ENCODE measurements at regions not wholly inside any gene's neighbourhood (a gene's known extent, or its start where the extent isn't known, plus 50 kb on each side); places are given as distances from the start of the nearest gene placed in this dataset.
"Not testable (repeated sequence)": the region's sequence is repeated elsewhere in the genome, so short reads cannot be mapped to it uniquely, and the experiment has no call there.

DNA sequence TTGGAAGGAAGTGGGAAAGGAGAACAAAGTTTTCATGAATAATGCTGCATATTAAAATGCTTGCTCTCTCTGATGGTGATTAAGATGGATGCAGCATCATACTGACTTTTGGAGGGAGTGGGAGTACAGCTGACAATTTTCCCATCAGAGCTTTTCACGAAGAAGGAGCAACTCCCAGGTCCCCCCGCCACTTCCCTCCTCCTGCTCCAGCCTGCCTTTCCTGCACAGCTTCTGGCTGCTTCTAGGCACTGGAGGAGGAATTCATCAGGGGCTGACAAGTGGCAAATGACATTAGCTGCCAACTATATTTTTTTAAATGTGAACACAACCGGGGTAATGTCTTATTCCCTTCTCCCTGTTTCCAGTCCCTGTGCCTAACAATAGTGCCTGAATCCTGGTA is 477.9 kb downstream of the SHISA9 start:
- TF ChIP-seq POLR2AphosphoS5 (IDR thresholded peaks at IDR 0.05): no peak
- TF ChIP-seq, protein P1, sequence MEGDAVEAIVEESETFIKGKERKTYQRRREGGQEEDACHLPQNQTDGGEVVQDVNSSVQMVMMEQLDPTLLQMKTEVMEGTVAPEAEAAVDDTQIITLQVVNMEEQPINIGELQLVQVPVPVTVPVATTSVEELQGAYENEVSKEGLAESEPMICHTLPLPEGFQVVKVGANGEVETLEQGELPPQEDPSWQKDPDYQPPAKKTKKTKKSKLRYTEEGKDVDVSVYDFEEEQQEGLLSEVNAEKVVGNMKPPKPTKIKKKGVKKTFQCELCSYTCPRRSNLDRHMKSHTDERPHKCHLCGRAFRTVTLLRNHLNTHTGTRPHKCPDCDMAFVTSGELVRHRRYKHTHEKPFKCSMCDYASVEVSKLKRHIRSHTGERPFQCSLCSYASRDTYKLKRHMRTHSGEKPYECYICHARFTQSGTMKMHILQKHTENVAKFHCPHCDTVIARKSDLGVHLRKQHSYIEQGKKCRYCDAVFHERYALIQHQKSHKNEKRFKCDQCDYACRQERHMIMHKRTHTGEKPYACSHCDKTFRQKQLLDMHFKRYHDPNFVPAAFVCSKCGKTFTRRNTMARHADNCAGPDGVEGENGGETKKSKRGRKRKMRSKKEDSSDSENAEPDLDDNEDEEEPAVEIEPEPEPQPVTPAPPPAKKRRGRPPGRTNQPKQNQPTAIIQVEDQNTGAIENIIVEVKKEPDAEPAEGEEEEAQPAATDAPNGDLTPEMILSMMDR (IDR thresholded peaks at IDR 0.05): no peak
- no peak for TF ChIP-seq POLR2A (IDR thresholded peaks at IDR 0.05)
- intact Hi-C loops (cut with DNase I; ENCODE audit: low total_unique reads): no loop called here
- H3K4me3 ChIP-seq: no peak overlapping the region

DNA sequence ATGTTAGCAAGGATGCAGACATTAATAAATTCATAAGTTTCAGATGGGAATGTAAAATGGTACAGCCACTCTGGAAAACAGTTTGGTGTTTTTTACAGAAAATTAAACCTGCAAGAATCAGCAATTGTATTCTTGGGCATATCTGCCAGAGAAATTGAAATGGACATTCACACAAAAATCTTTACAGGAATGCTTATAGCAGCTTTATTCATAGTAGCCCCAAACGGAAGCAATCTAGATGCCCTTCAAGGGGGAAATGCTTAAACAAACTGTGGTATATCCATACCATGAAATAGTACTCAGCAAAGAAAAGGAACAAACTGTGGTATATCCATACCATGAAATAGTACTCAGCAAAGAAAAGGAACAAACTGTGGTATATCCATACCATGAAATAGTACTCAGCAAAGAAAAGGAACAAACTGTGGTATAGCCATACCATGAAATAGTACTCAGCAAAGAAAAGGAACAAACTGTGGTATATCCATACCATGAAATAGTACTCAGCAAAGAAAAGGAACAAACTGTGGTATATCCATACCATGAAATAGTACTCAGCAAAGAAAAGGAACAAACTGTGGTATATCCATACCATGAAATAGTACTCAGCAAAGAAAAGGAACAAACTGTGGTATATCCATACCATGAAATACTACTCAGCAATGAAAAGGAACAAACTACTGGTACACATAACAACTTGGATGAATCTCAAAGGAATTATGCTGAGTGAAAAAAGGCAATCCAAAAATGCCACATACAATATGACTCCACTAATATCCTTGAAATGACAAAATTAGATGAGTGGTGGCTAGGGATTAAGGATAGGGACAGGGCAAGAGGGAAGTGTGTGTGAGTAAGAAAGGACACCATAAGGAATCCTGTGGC is 484.0 kb downstream of the SHISA9 start:
- H3K27ac ChIP-seq; H3K27me3 ChIP-seq; H3K36me3 ChIP-seq; intact Hi-C loops (cut with DNase I; ENCODE audit: low total_unique reads); DNase-seq (ENCODE audit: low spot score in 2 of 2); H3K4me3 ChIP-seq; H3K4me1 ChIP-seq: not testable (repeated sequence)
- H3K9me3 ChIP-seq: peaks cover 27 to 51% of the 10 kb centered on the region in 2 donors

More for the DNA sequence above, 477.9 kb downstream of the SHISA9 start:
- Histone ChIP-seq H3K36me3 (no peaks in the 10 kb centered on the region), H3K4me1 (no peaks in the 10 kb centered on the region), H3K27me3 (no peaks in the 10 kb centered on the region), H3K9me3 (peaks cover 8 to 32% of the 10 kb centered on the region in 2 donors), H3K27ac (no peak overlapping the region)
- no peak for DNase-seq (ENCODE audit: low spot score in 2 of 2)

DNA sequence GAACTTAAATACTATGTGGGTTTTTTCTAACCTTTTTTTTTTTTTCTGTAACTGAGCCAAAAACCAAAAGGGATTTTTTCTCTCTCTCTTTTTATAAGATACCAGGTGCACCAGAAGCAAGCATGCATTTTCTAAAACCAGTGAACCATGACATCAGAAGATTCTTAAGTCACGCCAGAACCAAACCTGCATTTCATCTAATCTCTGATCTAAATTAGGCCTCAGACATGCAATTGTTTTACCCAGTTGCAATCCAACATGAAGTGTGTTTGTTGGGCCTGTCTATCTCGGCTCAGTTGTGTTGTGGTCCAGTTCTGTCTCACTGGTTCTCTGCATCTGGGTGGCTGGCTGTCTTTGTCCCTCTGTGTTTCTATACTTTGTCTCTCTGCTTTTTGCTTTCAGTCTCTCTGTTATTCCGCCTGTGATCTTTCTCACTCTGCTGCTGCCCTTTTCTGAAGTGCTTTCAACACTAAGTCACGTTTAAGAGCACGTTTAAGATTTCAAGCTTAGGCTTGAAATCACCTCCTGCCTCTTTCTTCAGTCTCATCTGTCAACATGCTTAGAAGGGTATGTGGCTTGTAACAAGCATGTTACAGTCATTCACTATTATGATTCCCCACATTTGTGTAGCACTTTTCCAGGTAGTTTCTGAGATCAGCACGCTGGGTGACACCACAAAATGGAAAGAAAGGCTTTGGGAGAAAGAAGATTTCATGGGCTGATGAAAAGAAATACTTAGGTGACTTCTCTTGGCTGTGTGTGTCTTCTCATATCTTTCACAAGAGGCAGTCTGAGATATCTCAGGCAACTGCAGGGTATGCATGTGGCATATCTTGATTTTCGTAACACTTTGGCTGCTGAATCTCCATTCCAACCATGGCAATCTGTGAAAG is 488.9 kb downstream of the SHISA9 start:
- Histone ChIP-seq H3K9me3 (peaks cover 9 to 25% of the 10 kb centered on the region in 2 donors), H3K4me3 (no peak overlapping the region), H3K36me3 (no peaks in the 10 kb centered on the region), H3K27me3 (no peaks in the 10 kb centered on the region), H3K27ac (no peak overlapping the region), H3K4me1 (no peaks in the 10 kb centered on the region)
- intact Hi-C loops (cut with DNase I; ENCODE audit: low total_unique reads): no loop called here
- TF ChIP-seq, protein P1 (IDR thresholded peaks at IDR 0.05): no peak
- no peak for TF ChIP-seq POLR2AphosphoS5 (IDR thresholded peaks at IDR 0.05)
- TF ChIP-seq POLR2A (IDR thresholded peaks at IDR 0.05): no peak
- no peak for DNase-seq (ENCODE audit: low spot score in 2 of 2)

DNA sequence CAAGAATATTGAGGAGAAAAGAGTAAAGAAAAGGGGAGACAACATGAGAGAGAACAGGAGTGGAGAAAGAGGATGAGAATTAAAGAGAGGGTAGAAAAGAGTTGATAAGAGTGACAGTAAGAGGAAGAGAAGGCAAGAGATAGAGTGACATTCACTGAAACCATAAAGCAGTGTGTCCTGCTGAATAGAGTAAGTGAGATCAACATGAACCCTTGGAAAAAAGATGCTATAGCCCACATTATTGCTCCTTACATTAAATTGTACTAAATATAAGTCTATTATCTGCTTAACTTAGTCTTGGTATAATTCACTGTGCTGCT is 489.5 kb downstream of the SHISA9 start:
- no peak overlapping the region for H3K4me3 ChIP-seq
- H3K27me3 ChIP-seq: no peaks in the 10 kb centered on the region
- DNase-seq (ENCODE audit: low spot score in 2 of 2): no peak
- TF ChIP-seq POLR2A (IDR thresholded peaks at IDR 0.05): no peak
- H3K27ac ChIP-seq: no peak overlapping the region
- no peaks in the 10 kb centered on the region for H3K4me1 ChIP-seq
- peaks cover 4 to 20% of the 10 kb centered on the region in 2 donors for H3K9me3 ChIP-seq
- H3K36me3 ChIP-seq: no peaks in the 10 kb centered on the region
- intact Hi-C loops (cut with DNase I; ENCODE audit: low total_unique reads): no loop called here

DNA sequence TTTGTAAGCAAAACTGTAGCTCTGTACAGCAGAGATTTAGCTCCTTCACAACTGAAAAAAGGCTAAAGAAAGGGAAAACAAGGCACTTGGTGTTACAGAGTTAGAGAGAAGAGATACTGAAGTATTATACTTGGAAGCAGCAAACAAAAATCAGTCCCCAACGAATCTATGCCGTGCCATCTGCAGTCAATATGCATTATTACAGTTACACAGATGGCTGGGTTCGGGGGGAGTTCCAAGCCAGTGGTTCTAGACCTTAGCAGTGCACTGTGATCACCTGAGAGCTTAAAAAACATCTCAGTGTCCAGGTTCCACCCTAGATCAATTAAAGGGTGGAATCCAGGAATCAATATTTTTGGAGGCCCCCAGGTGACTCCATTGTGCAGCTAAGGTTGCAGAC is 489.9 kb downstream of the SHISA9 start:
- Histone ChIP-seq H3K4me1 (no peaks in the 10 kb centered on the region), H3K4me3 (no peak overlapping the region), H3K9me3 (peaks cover 0 to 16% of the 10 kb centered on the region in 2 donors), H3K27me3 (no peaks in the 10 kb centered on the region), H3K36me3 (no peaks in the 10 kb centered on the region), H3K27ac (no peak overlapping the region)
- intact Hi-C loops (cut with DNase I; ENCODE audit: low total_unique reads): no loop called here
- no peak for DNase-seq (ENCODE audit: low spot score in 2 of 2)
- no peak for TF ChIP-seq POLR2A (IDR thresholded peaks at IDR 0.05)
- TF ChIP-seq, protein P1 (IDR thresholded peaks at IDR 0.05): no peak
- TF ChIP-seq POLR2AphosphoS5 (IDR thresholded peaks at IDR 0.05): no peak

DNA sequence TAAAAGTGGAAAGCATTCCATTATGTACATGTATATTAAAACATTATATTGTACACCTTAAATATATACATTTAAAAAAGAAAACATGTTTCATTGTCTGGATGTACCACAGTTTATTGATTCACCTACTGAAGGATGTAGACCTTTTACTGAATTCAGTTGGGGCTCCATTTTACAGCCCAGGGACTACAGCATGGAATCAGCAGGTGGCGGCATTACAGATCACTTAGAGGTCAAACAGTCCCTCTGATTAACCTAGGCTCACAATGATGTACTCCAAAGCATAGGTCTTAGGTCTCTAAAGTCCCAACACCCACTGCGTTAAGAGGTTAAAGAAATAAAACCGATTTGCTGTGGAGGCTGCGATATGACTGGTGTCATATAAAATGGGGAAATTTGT is 490.9 kb downstream of the SHISA9 start:
- H3K9me3 ChIP-seq: peaks cover 0 to 6% of the 10 kb centered on the region in 2 donors
- no peak overlapping the region for H3K27ac ChIP-seq
- H3K27me3 ChIP-seq: no peaks in the 10 kb centered on the region
- no peaks in the 10 kb centered on the region for H3K36me3 ChIP-seq
- no peaks in the 10 kb centered on the region for H3K4me1 ChIP-seq
- TF ChIP-seq POLR2A (IDR thresholded peaks at IDR 0.05) (no peak), POLR2AphosphoS5 (IDR thresholded peaks at IDR 0.05) (no peak)
- TF ChIP-seq, protein P1 (IDR thresholded peaks at IDR 0.05): no peak
- H3K4me3 ChIP-seq: no peak overlapping the region
- no peak for DNase-seq (ENCODE audit: low spot score in 2 of 2)
- intact Hi-C loops (cut with DNase I; ENCODE audit: low total_unique reads): no loop called here
